Activated CD8-positive, alpha-beta T cell treated with anti-CD3 and anti-CD28 coated beads for 36 hours (primary cell): ENCODE measurements at regions not wholly inside any gene's neighbourhood (a gene's known extent, or its start where the extent isn't known, plus 50 kb on each side); places are given as distances from the start of the nearest gene placed in this dataset.
"Not testable (repeated sequence)": the region's sequence is repeated elsewhere in the genome, so short reads cannot be mapped to it uniquely, and the experiment has no call there.

ENCODE experiments used
- ATAC-seq: fragments of 200-7000 bp; cut with Tn5 transposase; one replicate; pipeline ENCODE4 v1.10.0; 2021; ENCODE audit warnings: mild to moderate bottlenecking, moderate library complexity
- CTCF ChIA-PET: fragments of 350-600 bp; sonication (Branson Sonifier 250); formaldehyde crosslinking; loops from one replicate; lab custom pipeline; 2021; ENCODE audit warnings: antibody characterized with exemption; lab: Charles Lee
- POLR2A ChIA-PET: fragments of 350-600 bp; sonication (Branson Sonifier 250); formaldehyde crosslinking; loops from one replicate; lab custom pipeline; 2021; ENCODE audit warnings: antibody characterized with exemption; lab: Charles Lee
- DNase-seq: peaks from one replicate; pipeline ENCODE4 v3.0.0-alpha.2; 2020
- H3K27ac Mint-ChIP-seq: one replicate; pipeline ENCODE4 v1.8.0; 2021; ENCODE audit warnings: mild to moderate bottlenecking, mixed read lengths
- H3K27me3 Mint-ChIP-seq: one replicate; pipeline ENCODE4 v1.8.0; 2021; ENCODE audit warnings: mixed read lengths
- H3K36me3 Mint-ChIP-seq: one replicate; pipeline ENCODE4 v1.8.0; 2021; ENCODE audit warnings: low read depth, mixed read lengths
- H3K4me1 Mint-ChIP-seq: one replicate; pipeline ENCODE4 v1.8.0; 2021; ENCODE audit warnings: low read depth, mixed read lengths
- H3K4me3 Mint-ChIP-seq: one replicate; pipeline ENCODE4 v1.8.0; 2021; ENCODE audit warnings: mild to moderate bottlenecking, moderate library complexity, mixed read lengths
- H3K9me3 Mint-ChIP-seq: one replicate; pipeline ENCODE4 v1.8.0; 2021; ENCODE audit warnings: mixed read lengths
- intact Hi-C: fragments of 100-400 bp; cut with micrococcal nuclease; formaldehyde crosslinking; loops from one replicate; pipeline ENCODE4 v1.10.0; 2022
- TF ChIP-seq, protein P1 (sequence below): fragments of 200-600 bp; IDR thresholded peaks from one replicate; pipeline ENCODE4 v1.8.0; 2022; ENCODE audit warnings: antibody characterized with exemption, mild to moderate bottlenecking

- TF ChIP-seq, protein P1, sequence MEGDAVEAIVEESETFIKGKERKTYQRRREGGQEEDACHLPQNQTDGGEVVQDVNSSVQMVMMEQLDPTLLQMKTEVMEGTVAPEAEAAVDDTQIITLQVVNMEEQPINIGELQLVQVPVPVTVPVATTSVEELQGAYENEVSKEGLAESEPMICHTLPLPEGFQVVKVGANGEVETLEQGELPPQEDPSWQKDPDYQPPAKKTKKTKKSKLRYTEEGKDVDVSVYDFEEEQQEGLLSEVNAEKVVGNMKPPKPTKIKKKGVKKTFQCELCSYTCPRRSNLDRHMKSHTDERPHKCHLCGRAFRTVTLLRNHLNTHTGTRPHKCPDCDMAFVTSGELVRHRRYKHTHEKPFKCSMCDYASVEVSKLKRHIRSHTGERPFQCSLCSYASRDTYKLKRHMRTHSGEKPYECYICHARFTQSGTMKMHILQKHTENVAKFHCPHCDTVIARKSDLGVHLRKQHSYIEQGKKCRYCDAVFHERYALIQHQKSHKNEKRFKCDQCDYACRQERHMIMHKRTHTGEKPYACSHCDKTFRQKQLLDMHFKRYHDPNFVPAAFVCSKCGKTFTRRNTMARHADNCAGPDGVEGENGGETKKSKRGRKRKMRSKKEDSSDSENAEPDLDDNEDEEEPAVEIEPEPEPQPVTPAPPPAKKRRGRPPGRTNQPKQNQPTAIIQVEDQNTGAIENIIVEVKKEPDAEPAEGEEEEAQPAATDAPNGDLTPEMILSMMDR, result no peak
- intact Hi-C loops, result no loop called here
- no peak overlapping the region for H3K27ac Mint-ChIP-seq
- POLR2A ChIA-PET, result no interaction called here
- no peaks in the 10 kb centered on the region for H3K4me1 Mint-ChIP-seq
- no peak overlapping the region for H3K4me3 Mint-ChIP-seq
- no peaks in the 10 kb centered on the region for H3K27me3 Mint-ChIP-seq
- no peaks in the 10 kb centered on the region for H3K36me3 Mint-ChIP-seq
- H3K9me3 Mint-ChIP-seq, result no peaks in the 10 kb centered on the region
- ATAC-seq, result no peak
- CTCF ChIA-PET, result no interaction called here
- no peak for DNase-seq
Observed at GRCh38 chr14:37997017-37997416, 210.7 kb upstream of the SSTR1 start.

DNA sequence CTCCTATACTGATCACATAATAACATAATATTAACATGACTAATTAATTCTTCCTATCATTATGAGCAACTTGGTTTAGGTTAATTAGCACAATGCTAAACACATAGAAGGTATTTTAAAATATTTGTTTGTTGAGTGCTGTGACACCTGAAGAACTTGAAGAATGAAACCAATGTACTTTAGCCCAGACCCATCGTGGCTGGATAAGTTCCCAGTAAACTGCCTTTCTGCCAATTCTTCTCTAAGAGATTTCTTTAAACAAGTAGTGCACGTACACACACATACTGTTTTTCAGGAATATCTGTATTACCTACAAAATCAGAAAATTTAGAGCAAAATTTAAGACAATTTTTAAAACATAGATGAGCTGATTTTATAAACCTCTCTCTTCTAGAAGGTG is 207.4 kb upstream of the SSTR1 start:
- H3K9me3 Mint-ChIP-seq, result no peaks in the 10 kb centered on the region
- no peaks in the 10 kb centered on the region for H3K27me3 Mint-ChIP-seq
- no peaks in the 10 kb centered on the region for H3K4me1 Mint-ChIP-seq
- intact Hi-C loops, result no loop called here
- H3K27ac Mint-ChIP-seq, result no peak overlapping the region
- TF ChIP-seq, protein P1, result no peak
- ChIA-PET POLR2A (no interaction called here), CTCF (interaction anchor here (0.8 to 1.3 kb wide), 3 partner anchors 14 to 16 kb away, joined by 3 to 8 read pairs (median 4); no protein-coding TSS in a partner anchor)
- H3K36me3 Mint-ChIP-seq, result no peaks in the 10 kb centered on the region
- no peak for ATAC-seq
- no peak overlapping the region for H3K4me3 Mint-ChIP-seq
- no peak for DNase-seq

- CTCF ChIA-PET, result interaction anchor here (2.4 kb wide), 1 partner anchor 16 kb away, joined by 9 read pairs; no protein-coding TSS in a partner anchor
- no peak for DNase-seq
- POLR2A ChIA-PET, result no interaction called here
Observed at GRCh38 chr14:38001501-38001900, 206.2 kb upstream of the SSTR1 start.

GRCh38 chr14:38003746-38004609 is 203.7 kb upstream of the SSTR1 start:
- DNase-seq (no peak), ATAC-seq (no peak)
- intact Hi-C loops, result no loop called here
- Mint-ChIP-seq H3K4me1 (no peaks in the 10 kb centered on the region), H3K4me3 (no peak overlapping the region), H3K36me3 (no peaks in the 10 kb centered on the region), H3K27ac (no peak overlapping the region), H3K9me3 (no peaks in the 10 kb centered on the region), H3K27me3 (no peaks in the 10 kb centered on the region)
- POLR2A ChIA-PET, result no interaction called here
- TF ChIP-seq, protein P1, result no peak
- CTCF ChIA-PET, result interaction anchor here (1.7 to 2.4 kb wide), 2 partner anchors 12 to 18 kb away, joined by 4 to 9 read pairs; no protein-coding TSS in a partner anchor

More at GRCh38 chr14:38001501-38001900, 206.2 kb upstream of the SSTR1 start:
- no peaks in the 10 kb centered on the region for H3K36me3 Mint-ChIP-seq
- H3K27ac Mint-ChIP-seq, result no peak overlapping the region
- no peak overlapping the region for H3K4me3 Mint-ChIP-seq
- intact Hi-C loops, result no loop called here
- no peaks in the 10 kb centered on the region for H3K27me3 Mint-ChIP-seq
- TF ChIP-seq, protein P1, result no peak
- H3K9me3 Mint-ChIP-seq, result no peaks in the 10 kb centered on the region
- no peak for ATAC-seq
- no peaks in the 10 kb centered on the region for H3K4me1 Mint-ChIP-seq

DNA sequence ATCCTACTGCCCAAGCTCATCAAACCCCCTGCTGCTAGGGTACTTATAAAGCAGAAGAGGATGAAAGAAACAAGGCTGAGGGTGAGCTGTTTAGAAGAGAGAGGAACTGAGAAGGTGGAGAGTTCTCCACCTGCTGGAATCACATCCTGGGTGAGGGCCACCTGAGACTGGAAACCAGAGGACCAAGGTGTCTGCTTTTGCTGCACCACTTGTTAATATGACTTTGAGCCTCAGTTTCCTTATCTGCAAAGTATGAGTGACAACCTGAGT is 203.2 kb upstream of the SSTR1 start:
- ATAC-seq (no peak), DNase-seq (no peak)
- Mint-ChIP-seq H3K27ac (no peak overlapping the region), H3K4me3 (no peak overlapping the region), H3K4me1 (no peaks in the 10 kb centered on the region), H3K9me3 (no peaks in the 10 kb centered on the region), H3K27me3 (no peaks in the 10 kb centered on the region), H3K36me3 (no peaks in the 10 kb centered on the region)
- intact Hi-C loops, result no loop called here
- ChIA-PET POLR2A (no interaction called here), CTCF (no interaction called here)
- TF ChIP-seq, protein P1, result no peak

GRCh38 chr14:38011156-38011555 is 196.5 kb upstream of the SSTR1 start:
- H3K36me3 Mint-ChIP-seq, CTCF ChIA-PET, DNase-seq, intact Hi-C loops, H3K27ac Mint-ChIP-seq, H3K27me3 Mint-ChIP-seq, H3K4me3 Mint-ChIP-seq, H3K4me1 Mint-ChIP-seq, ATAC-seq: not testable (repeated sequence)
- H3K9me3 Mint-ChIP-seq, result peaks cover 23% of the 10 kb centered on the region
- POLR2A ChIA-PET, result interaction anchor here (0.6 kb wide), 1 partner anchor 124 kb away, joined by 3 read pairs; no protein-coding TSS in a partner anchor
